DMS 273 (cell line): ENCODE measurements at regions not wholly inside any gene's neighbourhood (a gene's known extent, or its start where the extent isn't known, plus 50 kb on each side); places are given as distances from the start of the nearest gene placed in this dataset.
"Not testable (repeated sequence)": the region's sequence is repeated elsewhere in the genome, so short reads cannot be mapped to it uniquely, and the experiment has no call there.

Experiments used
- DNase-seq: peaks from one replicate; lab custom pipeline; 2025; ENCODE audit not compliant: unreplicated experiment; lab: John Stamatoyannopoulos, UW

DNA sequence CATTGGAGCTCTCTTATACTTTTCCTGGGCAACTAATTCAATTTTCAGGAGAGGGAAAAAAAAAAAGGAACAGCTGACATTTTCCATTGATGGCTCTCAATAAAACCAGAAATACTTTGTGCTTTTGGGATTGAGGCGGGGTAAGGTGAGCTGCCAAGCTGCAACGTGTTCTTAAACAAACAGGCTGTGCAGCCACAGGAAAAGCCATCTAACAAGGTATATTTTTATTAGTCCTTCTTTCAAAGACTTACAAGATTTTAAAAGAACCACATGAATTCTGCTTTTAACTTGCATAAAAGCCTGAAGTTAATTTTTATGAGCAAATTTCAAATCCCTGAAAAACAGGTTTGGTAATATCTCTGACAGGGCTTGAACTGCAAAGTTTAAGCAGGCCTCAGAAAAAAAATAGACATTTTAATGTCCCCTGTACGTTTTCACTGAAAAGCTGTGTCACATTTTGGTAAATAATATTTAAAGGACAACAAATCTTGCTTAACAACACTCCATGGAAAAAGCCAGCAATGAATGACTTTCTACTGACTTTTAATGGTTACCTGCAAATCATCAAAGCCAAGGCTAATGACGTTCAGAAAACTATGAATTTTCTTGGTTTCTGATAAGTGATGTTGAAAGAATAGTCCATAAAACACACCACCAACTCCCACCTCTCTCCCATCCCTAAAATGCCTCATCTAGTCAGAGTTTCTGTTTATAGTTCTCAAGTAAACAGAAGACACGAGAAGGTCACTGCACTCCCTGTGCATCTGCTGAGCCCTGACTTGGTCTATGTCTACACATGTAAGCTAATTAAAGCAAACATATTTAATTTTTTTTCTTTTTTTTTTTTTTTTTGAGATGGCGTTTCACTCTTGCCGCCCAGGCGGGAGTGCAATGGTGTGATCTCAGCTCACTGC, 433.6 kb downstream of the PIK3R1 start:
- DNase-seq, result no peak

DNA sequence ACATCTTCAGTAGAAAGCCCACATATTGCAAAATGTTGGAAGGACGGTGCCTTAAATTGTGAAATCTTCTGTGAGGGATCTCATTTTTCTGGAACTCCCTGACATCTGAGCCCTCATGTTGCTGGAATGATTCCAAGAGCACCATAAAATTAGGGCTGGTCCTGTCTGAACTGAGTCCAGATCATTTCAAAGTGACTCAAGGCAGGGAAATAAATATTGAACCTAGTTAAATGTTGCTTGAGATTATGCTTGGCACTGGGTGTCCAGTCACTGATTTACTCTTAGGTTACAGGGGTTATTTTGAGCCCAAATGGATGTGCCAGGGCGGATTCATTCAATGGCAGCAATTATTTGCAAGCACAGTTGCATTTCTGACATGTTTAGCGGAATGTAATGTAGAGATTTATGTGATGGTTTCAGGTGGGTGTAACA, 437.0 kb downstream of the PIK3R1 start:
- peak; percentile 64 for DNase-seq

DNA sequence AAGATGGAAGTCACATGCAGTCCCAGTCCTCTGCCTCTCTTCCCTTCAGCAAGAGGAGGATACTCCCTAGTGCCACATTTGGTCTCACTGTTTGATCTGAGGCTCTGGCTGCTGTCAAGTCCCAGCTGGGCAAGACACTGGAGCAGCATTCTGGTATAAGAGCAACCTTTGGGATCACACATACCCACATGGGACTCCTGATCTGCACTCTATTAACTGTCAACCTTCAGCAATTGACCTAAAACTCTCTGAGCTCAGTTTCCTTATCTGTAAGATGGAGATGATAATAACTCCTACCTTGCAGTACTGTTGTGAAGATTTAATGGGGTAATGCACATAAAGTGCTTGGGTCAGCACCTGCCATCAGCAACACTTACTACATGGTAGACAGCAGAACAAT, 437.9 kb downstream of the PIK3R1 start:
- DNase-seq, result no peak

DNA sequence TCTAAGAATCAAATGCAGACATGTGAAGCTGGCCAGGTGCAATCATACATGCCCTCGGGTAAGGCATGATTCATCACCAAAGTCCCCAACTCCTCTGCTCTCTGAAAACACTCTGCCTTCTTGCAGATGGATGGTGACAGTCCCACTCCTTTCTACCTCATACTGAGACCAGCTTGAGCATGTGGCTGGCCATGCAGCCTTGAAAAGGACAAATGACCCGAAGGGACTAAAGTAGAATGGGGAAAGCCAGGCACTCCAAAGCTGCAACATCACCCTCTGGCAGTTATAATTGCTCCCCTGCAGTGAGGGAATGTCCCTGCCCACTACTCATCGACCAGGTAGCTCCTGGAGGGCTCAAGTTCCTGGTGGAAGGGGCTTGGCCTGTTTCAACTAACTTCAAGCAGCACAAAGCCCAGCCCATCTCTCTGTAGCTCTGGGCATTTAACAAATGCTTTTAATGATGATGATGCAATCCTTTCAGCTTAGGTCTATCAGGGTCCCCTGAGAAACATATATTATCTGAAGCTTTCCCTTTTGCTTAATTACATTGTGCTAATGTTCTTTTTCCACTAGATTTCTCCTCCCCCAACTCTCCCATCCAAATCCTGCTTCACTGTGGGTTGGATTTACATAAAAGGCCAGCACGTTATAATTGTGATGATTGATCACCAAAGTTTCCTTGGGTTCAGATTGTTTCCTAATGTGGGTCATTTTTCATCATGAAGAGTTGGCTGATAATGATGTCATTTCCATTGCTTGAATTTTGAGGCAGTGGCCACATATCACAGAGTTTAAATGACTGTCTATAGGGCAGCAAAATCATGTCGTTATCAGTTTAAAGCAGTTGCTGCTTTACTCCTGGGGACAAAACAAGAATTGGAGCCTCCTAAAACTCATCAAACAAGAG, 436.5 kb upstream of the SLC30A5 start:
- no peak for DNase-seq

DNA sequence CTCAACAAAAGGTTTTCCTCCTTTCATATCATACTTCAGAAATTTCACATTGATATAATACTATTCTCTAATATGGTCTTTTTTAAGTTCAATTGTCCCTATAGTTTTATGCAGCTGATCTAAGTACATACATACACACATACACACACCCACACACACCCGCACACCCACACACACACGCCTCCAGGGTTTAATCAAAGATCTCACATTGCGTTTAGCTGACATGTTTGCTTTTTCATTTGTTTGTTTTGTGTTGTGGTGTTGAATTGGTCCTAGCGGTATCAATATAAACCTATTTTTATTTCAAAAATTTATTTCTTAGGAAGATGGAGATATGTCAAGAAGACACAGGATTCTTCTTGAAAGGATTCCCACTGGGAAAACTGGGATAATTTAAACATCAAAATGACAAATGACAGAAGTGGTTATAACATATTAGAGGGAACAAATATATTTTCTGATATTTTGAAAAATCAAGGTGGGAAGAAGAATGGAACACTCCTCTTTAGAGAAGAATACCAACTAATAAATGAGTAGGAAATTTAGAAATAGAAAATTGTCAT, 434.9 kb upstream of the SLC30A5 start:
- DNase-seq, result no peak

DNA sequence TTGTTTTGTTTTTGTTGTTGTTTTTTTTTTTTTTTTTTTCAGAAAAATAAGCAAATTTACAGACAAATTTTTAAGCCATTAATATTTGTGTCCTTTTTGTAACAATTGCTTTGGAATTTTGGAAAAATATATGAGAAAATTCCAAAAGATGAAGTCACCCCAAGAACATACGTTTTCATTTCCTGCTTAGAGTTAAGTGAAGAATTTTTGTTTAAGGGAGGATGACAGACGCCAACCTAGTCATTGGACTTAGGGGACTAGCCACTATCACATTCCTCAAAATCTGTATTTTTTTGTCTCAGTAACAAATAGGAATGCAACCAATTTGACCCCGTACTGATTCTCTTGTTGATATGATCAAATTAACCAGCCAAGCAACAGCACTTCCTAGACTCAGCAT, 433.9 kb upstream of the SLC30A5 start:
- DNase-seq, result no peak

DNA sequence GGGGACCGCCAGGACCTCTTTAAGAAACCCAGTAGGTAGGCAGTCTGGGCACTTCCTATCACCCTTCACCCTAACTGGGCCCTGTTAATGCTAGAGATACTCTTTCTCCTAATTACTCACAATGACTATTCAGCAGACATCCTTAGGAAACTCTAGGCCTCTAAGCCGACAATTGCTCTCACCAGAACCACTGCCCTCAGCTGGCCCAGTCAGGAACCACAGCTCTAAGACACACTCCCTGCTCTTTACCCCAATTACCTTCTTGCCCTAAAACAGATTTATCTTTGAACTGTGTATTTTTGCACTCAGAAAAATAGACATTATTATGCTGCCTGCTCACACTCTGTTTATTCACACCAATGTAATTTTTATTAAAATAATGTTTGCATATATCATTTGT, 432.6 kb upstream of the SLC30A5 start:
- peak; percentile 45 for DNase-seq

DNA sequence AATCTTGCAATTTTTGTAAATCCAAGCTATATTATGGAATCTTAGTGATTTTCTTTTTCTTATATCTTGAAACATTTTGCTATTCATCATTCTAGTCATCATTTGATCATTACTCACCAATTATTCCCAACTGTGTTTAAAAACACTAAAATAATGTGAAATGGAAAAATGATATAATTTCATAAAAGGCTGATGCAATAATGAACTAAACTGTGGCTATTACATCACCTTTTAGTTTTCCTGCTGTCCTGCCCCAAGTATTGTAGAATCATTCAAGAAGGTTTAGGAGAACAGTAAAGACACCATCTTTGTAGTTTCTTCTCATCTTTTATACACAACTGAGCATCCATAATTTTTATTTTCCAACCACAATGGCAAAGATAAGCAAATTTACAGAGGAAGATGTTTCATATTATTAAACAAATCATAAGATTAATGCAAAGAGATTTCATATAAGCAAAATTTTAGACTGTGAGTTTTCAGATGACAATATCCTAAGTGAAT, 431.0 kb upstream of the SLC30A5 start:
- DNase-seq, result no peak

DNA sequence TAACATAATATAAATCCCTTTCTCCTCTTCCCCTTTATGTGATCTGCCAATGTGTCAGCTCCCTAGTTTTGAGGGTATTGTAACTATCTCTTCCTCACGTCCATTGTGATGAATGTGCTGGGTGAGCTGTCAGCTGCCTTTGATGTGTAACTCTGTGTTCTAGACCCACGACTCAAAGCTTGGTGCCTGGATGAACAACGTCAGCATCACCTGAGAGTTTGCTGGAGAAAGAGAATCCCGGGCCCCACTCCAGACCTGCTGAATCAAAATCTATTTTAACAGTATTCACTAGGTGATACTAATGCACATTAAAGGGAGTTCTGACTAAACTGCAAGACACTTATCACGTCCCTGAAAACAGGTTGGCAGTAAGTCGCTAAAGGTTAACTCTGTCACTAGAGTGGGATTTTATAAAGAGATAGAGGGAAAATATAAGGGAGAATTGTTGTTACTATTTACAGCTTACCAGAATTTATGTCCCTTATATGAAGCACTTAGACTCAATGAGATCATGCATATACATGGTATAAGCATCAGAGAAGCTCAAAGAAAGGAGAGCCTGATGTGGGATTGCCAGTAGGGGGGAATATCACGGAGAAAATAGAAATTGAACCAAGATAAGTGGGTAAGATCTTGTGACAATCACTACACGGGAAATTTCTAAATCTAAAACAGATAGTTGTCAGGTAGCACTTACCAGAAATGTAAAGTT, 423.8 kb upstream of the SLC30A5 start:
- no peak for DNase-seq

DNA sequence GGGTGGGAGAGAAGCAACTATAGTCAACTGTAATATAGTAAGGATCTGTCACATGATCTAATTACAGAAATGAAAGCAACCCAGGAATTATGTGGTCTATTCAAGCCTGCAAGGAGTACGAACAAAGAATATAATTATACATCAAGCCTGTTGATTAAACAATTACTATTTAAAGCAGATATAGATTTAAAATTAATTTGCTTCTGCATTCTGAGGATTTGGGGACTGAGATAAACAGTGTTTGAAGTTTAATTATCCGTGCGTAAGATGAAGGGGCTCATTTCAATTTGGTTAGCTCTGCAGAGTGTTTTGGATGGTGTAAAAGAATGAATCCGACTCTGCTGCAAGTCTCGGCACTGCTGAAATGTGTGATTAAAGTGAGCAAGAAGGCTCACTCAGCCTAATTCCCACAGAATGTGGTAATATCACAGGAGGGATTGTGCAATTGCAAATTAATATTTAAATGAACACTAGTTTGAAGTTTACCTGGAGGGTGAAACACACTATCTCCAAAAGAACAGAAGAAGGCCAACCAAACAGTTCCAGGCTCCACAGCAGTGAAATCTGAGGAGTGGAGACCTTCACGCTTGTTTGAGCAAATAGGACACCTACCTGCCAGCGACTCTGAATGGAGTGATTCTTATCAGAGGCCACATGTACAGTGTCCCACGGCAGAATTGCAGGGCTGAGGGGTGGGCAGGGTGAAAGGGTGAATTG, 420.6 kb upstream of the SLC30A5 start:
- peak; percentile 18 for DNase-seq

DNA sequence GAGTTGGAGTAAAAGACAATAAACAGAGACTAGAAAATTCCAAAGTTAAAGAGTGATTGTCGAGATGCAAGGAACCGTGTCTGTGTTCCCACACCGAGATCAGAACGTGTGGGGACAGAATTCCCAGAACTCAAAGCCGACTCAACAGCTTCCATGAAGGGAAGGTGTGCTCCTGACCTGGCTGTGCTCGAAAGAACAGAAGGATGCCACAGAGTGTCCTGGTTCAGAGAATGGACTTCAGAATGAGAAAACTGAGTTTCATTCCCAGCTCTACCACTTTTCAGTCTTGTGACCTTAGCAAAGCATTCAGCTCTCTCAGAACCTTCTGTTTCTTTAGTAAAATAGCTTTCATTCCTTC, 420.0 kb upstream of the SLC30A5 start:
- DNase-seq, result no peak

DNA sequence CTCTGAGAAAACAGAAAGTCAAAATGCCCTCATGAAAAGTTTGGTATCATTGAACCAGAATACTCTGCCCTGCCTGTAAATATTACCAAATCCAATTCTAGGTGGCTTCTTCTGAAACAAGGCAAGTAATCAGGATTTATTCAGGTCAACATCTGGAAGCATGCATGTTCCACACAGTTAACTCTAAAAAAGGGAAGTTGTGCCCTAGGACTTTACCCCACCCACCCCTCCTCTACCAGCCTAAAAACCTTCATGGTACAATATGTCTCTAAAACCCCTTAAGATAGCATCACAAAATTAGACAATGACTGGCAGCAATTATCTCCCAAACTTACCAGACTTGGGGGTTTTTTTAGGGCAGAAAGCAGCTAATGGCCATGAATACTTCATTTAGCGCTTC, 414.8 kb upstream of the SLC30A5 start:
- no peak for DNase-seq

DNA sequence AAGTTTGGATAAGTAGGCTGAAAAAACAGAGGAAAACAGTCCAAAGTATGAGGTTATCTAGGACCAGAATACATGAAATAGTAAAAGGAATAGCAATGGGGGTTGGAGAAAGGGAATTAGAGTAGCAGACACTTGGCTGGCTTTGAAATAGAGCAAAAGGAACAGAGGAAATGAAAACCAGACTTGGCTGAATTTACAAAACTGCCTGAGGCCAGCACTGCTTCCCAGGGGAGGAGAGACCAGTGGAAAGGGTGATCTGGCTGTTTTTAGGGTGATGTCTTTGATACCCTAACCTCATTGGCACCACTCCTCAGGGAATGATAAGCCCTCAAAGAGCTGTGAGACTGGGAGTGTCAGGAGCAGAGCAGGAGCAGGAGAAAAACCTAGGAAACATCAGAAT, 413.4 kb upstream of the SLC30A5 start:
- no peak for DNase-seq

DNA sequence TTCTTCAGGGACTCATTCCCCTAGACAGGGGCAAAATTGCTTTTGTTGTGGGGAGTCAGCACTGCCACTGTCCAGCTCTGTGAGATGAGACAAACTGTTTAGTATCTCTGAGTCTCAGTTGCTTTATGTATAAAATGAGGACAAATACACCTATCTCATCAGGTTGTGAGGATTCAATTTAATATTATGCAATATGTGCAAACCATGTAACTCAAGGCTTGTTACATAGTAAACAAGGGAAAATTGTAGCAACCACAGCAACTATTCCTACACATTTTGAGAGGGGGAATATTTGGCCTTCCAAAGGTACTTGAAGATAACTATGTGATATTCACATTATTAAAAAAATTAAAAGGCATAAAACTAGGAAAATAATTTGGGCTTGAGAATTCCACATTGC, 411.9 kb upstream of the SLC30A5 start:
- DNase-seq, result no peak

DNA sequence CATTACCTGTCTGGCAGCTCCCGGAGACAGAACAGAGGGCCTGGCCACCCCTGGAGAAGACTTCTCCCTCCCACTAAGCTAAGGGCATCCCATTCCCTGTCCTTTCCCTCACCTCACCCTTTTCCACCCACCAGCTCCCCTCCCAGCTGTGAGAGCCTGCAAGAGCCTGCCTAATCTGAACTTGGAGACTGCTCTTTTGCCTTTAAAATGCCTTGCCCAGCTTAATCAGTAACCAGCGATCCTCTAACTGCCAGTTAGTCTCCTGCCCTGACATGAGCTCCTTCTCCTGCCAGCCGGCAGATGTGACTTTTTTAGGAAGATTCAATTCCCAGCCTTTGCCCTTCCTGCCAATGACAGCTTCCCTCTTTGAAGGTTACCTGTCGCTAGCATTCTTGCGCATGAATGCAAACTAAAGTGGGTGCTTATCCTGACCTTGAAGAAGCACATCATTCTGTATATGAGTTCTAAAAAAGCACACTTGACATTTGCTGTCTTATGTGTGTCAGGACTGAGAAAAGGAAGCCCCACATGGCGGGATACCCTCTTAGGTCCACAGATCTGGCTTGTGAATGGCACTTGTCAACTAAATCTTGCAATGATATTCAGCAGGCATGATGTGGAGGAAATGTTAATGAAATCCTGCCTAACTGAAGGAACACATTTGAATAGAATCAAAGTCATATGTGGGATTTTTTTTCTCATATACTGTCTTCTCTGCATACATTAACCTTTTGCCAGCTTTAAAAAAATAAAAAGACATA, 411.2 kb upstream of the SLC30A5 start:
- DNase-seq, result peak; percentile 12

DNA sequence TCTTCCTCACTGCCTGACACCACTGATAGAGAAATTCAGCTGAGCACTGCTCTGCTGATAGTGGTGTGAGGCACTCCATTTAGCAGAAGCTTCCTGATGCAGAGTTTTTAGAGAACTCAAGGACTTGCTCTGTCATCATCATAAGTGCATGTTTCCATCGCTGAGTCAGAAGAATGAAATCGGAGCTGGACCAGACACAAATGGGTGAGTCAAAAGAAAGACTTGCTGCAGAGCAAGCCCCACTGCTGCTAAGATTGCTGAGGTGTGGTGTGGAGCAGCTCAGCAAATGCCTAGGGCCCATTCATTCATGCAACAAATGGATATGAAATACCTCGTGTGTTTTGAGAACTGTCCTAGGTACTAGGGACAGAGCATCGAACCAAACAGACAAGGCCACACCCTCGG, 410.2 kb upstream of the SLC30A5 start:
- no peak for DNase-seq

DNA sequence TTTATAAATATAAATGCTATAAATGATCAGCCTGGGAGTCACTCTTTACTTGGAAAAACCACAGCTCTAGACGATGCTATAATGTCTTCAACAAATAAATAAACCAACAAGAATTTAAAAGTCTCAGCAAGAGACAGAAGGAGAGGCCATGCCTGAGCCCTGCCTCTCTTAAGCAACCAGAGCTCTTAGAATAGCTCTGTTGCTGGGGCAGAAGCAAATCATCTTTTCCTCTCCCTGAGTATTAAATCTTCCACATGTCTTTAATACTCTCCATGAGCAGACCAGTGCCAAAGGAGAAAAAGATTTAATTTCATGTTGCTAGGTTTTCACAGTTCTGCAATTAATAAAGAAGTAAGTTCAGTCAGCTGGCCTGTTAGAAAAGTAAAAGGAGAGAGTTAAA, 408.0 kb upstream of the SLC30A5 start:
- DNase-seq, result peak; percentile 59

DNA sequence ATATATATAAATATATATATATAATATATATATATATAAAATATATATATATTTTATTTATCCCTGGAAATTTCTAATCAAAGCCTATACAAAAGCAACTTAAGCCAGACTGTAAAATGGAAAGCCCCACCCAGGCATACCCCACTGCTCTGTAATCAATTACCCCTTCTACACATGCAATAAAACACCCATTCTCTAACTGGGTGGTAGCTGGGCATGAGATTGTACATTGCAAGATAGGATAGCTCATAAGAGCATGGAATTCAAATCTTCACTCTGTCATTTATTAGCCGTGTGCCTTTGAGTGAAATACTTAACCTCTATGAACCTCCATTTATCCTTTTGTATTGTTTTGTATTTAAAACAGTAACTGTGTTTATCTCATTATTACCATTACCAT, 405.3 kb upstream of the SLC30A5 start:
- no peak for DNase-seq

DNA sequence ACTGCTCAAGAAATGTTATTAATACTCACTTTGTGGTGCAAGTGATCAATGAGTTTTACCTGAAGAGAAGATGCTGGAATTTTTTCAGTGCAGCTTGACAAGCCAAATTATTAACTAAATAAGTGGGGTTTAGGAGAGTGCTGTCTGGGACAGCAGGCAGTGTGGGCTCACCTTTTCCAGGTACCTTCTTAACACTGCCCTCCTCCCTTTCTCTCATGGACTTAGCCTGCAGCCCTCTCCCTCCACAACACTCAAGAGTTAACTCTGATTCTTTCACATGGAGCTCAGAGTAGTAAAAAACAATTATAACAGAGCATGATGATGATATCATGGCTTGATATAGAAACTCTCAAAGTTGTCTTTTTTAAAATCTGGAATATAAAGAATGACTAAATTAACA, 404.8 kb upstream of the SLC30A5 start:
- DNase-seq, result no peak

DNA sequence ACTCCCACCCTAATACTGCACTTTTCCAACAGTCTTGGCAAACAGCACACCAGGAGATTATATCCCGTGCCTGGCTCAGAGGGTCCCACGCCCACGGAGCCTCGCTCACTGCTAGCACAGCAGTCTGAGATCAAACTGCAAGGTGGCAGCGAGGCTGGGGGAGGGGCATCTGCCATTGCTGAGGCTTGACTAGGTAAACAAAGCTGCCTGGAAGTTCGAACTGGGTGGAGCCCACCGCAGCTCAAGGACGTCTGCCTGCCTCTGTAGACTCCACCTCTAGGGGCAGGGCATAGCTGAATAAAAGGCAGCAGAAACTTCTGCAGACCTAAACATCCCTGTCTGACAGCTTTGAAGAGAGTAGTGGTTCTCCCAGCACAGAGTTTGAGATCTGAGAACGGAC, 401.9 kb upstream of the SLC30A5 start:
- DNase-seq, result not testable (repeated sequence)
